Activated CD4-positive, alpha-beta T cell treated with anti-CD3 and anti-CD28 coated beads, Interleukin-2, amount 50 U/mL, for 16 hours (primary cell): ENCODE measurements at regions not wholly inside any gene's neighbourhood (a gene's known extent, or its start where the extent isn't known, plus 50 kb on each side); places are given as distances from the start of the nearest gene placed in this dataset.
"Not testable (repeated sequence)": the region's sequence is repeated elsewhere in the genome, so short reads cannot be mapped to it uniquely, and the experiment has no call there.

ENCODE experiments used
- DNase-seq: peaks from one replicate; pipeline ENCODE4 v3.0.0-alpha.2; 2020

DNA sequence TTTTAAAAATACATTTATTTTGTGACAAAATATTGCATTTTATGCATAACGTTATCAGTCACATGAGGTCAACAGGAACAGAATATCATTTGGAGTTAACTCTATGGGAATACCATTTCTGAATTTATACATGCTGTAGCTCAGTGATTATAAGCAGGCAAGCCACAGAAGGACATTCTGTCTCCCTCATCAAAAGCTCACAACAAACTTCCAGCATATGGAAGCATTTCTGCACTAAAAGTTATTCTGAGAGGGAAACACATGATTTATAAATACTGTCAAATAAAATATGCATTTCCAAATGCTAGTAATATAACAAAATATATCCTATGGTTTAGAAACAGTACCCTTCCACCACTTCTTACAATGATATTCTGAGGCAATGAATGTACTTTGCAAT is 854.1 kb upstream of the B3GALT2 start:
- no peak for DNase-seq

DNA sequence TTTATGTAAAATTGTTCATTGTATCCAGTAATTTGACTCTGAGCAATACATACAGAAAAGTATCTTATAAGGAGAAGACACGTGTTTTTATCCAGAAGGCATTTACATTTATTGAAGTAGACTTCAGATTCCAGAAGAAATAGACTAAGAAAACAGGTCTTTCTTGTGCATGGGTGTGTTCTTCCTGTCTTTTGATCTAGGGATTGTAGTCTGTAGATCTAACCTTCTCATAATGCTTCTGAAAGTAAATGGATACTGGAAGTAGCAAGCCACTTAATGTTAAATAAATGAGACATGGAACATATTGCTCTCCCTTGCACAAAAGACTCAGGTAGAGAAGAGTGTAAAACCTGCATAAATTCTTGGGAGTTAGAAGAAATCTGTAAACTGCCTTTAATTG is 853.2 kb upstream of the B3GALT2 start:
- no peak for DNase-seq

DNA sequence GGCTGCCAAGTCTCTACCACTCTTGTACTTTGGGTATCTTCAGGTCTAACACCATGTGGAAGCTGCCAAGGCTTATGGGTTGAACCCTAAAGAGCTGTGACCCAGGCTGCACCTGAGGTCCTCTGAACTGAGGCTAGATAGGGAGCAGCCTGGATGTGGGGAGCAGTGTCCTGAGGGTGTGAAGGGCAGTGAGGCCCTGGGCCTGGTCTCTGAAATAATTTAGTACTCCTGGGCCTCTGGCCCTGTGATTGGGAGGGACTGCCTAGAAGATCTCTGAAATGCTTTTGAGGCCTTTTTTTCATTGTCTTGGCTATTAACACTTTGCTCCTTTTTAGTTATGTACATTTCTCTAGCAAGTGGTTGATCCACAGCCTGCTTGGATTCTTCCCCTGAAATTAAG is 847.2 kb upstream of the B3GALT2 start:
- DNase-seq, result no peak

DNA sequence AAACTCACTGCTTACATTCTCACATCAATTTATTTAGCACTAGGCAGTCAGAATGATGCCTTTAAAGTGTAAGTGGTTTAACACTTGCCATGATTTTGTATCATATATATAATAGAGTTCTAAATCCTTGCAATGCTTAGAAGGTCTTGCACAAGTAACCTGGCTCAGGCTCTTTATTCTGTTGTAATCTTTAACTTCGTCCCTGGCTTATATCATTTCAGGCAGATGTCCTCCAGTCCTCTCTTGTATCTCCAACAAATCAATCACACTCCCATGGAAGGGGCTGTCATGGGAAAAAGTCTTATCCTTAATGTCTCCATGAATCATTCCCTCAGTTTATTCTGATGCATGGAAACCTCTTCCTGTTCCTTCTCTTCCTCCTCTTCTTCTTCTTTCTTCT is 841.6 kb upstream of the B3GALT2 start:
- DNase-seq, result no peak

- DNase-seq, result no peak
Measured at GRCh38 chr1:194026422-194026821, 840.0 kb upstream of the B3GALT2 start.

- DNase-seq, result no peak
Measured at GRCh38 chr1:194024659-194025058, 838.2 kb upstream of the B3GALT2 start.

GRCh38 chr1:194014014-194014413 is 827.6 kb upstream of the B3GALT2 start:
- no peak for DNase-seq

DNA sequence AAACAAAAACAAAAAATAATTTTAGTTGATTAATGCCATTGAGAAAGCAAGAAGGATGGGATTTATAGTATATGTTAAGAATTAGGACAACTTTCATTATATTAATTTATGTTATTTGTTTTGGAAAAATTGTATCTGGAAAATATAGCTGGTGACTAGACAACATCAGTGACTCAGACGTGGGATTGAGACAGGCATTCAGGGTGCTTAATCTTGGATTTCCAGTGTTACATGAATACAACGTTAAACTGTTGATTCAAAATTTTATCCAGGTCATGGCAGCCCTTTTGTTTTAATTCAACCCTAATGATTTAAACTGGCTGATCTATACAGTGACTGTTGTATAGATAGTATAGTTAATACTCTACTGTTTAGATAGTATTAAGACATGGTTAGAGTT is 827.1 kb upstream of the B3GALT2 start:
- no peak for DNase-seq

- no peak for DNase-seq
Measured at GRCh38 chr1:194004146-194004545, 817.7 kb upstream of the B3GALT2 start.

GRCh38 chr1:194001726-194002350 is 815.4 kb upstream of the B3GALT2 start:
- not testable (repeated sequence) for DNase-seq

- DNase-seq, result no peak
Measured at GRCh38 chr1:193988885-193989284, 802.5 kb upstream of the B3GALT2 start.

DNA sequence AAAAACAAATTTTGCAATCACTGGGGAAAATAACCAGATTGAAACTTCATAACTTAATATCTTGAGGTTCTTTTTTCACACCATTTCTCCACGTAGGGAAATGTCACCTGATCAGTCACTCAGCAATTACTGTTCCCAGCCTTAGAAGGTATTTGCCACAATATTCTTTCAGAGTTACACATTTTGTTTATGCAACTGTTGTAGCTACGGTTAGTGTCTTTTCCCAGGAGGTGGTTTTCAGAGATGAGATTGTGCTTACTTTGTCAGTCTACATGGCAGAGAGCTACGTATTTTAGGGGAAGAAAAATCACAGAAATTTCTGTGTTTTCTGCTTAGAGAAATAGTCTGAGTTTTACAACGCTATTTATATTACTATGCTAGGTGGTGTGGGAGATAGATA is 792.8 kb upstream of the B3GALT2 start:
- DNase-seq, result no peak

- no peak for DNase-seq
Measured at GRCh38 chr1:193974286-193974798, 787.9 kb upstream of the B3GALT2 start.

DNA sequence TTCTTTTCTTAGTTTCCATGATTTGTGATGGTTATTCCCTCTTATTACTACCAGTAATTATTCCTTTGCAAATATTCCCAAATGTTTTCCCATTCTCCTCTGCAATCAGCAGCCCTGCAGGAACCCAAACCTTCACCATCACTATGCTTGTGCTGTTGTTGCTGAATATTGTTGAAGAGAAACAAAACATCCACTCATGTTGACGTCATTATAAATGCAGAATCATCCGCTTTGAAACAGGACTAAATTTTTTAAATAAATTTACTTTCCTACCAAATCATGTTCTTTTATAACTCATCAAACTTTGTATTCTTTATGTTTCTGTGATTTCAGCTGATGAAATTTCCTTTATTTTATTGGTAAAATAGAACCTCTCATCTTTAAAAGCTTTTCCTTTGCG is 787.0 kb upstream of the B3GALT2 start:
- DNase-seq, result no peak

- no peak for DNase-seq
Measured at GRCh38 chr1:193971595-193971994, 785.2 kb upstream of the B3GALT2 start.

DNA sequence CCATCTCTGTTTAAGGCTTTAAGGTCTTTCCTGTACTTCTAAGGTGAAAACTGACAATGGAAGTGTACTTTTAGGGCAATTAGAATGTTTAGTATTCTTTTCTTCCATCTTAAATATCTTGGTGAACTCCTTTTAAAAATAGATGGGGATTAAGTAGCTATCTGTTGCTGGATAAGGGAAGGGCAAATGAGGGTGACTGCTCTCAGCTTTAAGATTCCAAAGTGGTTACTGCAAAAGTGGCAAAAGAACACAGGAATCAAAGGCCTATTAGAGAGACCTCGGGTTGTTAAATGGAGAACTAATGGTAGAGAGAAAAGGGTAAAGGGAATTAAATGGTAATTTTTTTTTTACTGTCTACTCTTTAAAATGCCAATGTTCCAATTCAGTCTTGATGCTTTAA is 774.1 kb upstream of the B3GALT2 start:
- no peak for DNase-seq

DNA sequence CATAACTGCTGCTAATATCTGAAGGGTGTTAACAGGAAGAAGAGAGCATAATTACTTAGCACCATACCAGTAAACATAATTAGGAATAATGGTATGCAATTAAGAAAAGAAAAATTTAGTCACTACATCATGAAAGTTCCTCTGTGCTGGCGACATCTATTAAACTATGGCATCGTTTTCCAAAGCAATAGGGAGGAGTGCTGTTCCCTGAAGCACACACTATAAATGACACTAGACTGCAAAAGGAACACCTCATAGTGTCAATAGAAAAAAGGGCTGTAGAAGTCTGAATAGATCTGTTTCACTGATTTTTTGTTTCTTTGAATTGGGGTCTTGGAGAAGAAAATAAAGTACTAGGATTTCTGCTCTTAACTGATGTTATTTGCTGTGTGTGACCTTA is 773.6 kb upstream of the B3GALT2 start:
- no peak for DNase-seq

- DNase-seq, result no peak
Measured at GRCh38 chr1:193957556-193958095, 771.2 kb upstream of the B3GALT2 start.

DNA sequence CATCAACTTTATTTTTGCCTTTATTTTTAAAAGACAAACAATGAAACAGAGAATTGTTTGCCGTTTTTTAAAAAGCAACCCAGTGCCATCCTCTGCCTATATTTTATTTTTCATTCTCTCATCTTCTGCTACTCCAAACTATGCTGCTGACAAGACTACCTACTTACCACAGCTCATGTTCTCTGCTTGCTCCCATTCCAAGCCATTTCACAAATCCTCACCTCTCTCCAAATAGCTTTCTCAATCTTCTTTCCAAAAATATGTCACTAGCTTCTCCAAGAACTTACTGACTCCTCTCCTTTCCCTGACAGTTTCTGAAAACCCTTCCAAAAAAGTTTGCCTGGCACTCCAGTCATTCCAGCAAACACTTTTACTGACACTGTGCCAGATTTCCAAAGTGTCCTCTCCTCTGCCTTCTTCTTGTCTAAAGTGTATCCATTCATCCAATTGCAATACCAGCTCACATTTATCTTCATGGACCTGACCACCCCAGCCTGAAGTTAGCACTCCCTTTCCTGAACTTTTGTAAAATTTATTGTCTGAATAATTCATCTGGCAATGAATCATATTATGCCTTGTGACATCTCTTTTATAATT is 766.5 kb upstream of the B3GALT2 start:
- DNase-seq, result no peak

DNA sequence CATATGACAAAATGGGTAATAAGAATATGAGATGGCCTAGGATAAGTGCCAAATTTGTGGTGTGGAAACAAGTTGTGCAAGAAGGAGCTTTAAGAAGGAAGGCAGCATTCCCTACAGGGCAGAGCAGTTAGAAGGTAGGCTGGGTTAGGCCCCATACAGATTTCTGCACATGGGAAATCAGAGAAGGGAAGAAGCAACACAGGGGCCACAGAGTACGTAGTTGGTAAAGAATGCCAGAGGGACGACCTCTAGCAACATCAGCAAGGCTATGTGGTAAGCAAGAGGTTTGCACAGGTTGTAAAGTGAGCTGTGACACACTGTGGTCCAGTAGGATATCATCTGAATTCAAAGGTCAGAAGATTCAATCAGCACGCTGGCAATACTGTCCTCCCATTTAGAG is 765.6 kb upstream of the B3GALT2 start:
- DNase-seq, result no peak

- no peak for DNase-seq
Measured at GRCh38 chr1:193944454-193944853, 758.0 kb upstream of the B3GALT2 start.

DNA sequence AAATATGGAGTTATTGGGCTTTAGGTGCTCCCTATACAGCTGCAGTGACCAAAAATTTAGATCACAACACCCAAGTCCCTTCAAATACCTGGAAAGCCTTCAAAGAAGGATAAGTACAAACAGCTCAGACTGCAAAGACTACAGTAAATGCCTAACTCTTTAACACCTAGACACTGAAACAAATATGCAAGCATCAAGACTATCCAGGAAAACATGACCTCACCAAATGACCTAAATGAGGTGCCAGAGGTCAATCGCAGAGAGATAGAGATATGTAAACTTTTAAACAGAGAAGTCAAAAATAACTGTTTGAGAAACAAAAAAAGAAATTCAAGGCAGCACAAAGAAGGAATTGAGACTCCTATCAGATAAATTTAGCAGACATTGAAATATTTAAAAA is 753.8 kb upstream of the B3GALT2 start:
- DNase-seq, result no peak

- no peak for DNase-seq
Measured at GRCh38 chr1:193939585-193939984, 753.2 kb upstream of the B3GALT2 start.

DNA sequence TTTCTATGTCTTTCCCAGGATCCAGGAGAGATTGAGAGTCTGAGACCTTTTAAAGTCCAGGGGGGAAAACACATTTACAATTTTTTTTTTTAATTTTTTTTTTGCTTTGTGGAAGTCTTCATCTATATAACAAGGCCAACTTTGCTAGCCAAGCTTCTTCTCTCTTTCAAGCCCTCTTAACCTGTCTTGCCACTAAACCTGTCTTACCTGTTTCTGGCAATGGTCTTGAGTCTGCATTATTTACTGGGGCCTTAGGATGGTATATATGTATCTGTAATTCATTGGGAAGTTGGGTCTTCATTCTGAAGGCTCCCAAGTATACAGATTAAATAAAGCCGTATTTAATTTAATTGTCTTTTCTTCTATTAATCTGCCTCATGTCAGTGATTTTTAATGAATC is 750.9 kb upstream of the B3GALT2 start:
- DNase-seq, result no peak

- no peak for DNase-seq
Measured at GRCh38 chr1:193932979-193933378, 746.6 kb upstream of the B3GALT2 start.
